Bronchial epithelial cell (primary cell): ENCODE measurements at regions not wholly inside any gene's neighbourhood (a gene's known extent, or its start where the extent isn't known, plus 50 kb on each side); places are given as distances from the start of the nearest gene placed in this dataset.
A peak's percentile ranks its signal among the peaks of the same experiment; 100 is the strongest.

Source experiments
- DNase-seq: peaks from one replicate; pipeline ENCODE4 v3.0.0-alpha.2; 2010; ENCODE audit warnings: low read depth
- FAIRE-seq: peaks from 2 replicates; lab custom pipeline; 2011; peaks lifted over from hg19 to GRCh38; lab: Jason Lieb, UNC
- H3K27me3 ChIP-seq: 2 replicates; pipeline ENCODE4 v1.5.1; 2011; ENCODE audit warnings: low read length; ENCODE audit not compliant: control insufficient read depth, insufficient read depth
- H3K36me3 ChIP-seq: 2 replicates; pipeline ENCODE4 v1.5.1; 2011; ENCODE audit warnings: low read length; ENCODE audit not compliant: control insufficient read depth, insufficient read depth
- H3K4me3 ChIP-seq: 2 replicates; pipeline ENCODE4 v1.5.1; 2011; ENCODE audit warnings: mild to moderate bottlenecking, low read depth, low read length, control low read depth
- CTCF ChIP-seq: IDR thresholded peaks from 2 replicates; pipeline ENCODE4 v1.5.1; 2011; ENCODE audit warnings: mild to moderate bottlenecking, moderate library complexity, low read length, control low read depth, inconsistent platforms; ENCODE audit not compliant: insufficient read depth, severe bottlenecking

DNA sequence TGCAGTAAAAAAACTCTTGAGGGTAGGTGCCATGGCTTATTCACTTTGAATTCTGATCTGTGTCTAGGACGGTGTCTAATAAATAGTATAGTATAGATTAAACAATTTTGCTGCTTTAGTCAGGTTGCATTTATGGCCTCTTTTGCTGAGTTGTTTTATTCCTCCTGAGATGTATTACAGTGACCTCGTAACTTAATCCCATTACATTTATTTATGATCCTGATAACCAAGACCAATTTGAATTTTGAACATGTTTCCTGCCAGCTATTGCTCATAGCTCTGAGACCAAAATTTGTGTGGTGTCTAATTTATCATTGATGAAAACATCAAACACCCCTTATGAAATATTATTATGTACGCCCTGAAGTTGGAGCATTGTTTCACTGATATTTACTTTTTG, 381.9 kb upstream of the SEMA3C start:
- no peaks in the 10 kb centered on the region for H3K27me3 ChIP-seq
- H3K36me3 ChIP-seq, result no peaks in the 10 kb centered on the region
- no peak overlapping the region for H3K4me3 ChIP-seq
- FAIRE-seq (no peak), DNase-seq (no peak)
- TF ChIP-seq CTCF, result no peak

- no peaks in the 10 kb centered on the region for H3K36me3 ChIP-seq
- TF ChIP-seq CTCF, result no peak
- DNase-seq (peak; percentile 37), FAIRE-seq (no peak)
- H3K27me3 ChIP-seq, result no peaks in the 10 kb centered on the region
- H3K4me3 ChIP-seq, result no peak overlapping the region
Measured at GRCh38 chr7:81299711-81300110, 380.9 kb upstream of the SEMA3C start.

DNA sequence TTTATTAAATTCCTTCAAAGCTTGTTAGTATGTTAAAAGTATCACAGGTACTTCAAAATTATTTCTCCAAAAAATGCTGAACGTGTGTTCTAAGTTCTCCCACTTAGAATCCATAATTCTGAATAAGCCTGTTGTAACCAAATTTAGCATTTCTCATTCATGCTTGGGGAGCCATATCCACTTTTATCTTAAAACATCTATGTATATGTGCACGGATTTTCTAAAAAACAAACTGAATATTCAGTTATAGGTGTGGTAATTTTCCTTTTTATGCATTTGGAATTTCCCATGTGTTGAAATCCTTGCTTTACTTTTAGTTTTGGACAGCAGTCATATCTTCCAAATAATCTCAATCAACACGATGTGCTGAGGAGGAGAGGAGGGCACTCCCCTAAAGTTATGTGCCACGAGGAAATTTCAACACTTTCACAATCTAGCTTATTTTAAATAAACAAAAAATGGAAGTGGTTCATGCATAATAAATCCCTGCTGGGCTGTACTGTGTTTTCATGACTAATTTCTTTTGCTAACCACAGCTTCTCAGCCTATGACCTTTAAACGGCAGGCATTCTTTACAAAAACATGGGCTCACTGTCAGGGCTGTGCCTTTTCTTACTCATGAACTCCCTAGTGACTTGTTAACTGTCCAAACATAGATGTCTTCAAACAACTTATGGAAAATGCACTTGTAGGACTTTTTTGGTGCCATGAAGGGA, 380.3 kb upstream of the SEMA3C start:
- H3K36me3 ChIP-seq, result no peaks in the 10 kb centered on the region
- no peaks in the 10 kb centered on the region for H3K27me3 ChIP-seq
- peak; percentile 94 for FAIRE-seq
- DNase-seq, result peak; percentile 95
- no peak for TF ChIP-seq CTCF
- no peak overlapping the region for H3K4me3 ChIP-seq

- no peak for TF ChIP-seq CTCF
- H3K4me3 ChIP-seq, result no peak overlapping the region
- no peak for DNase-seq
- H3K36me3 ChIP-seq, result no peaks in the 10 kb centered on the region
- FAIRE-seq, result no peak
- no peaks in the 10 kb centered on the region for H3K27me3 ChIP-seq
Measured at GRCh38 chr7:81297317-81297716, 378.5 kb upstream of the SEMA3C start.

DNA sequence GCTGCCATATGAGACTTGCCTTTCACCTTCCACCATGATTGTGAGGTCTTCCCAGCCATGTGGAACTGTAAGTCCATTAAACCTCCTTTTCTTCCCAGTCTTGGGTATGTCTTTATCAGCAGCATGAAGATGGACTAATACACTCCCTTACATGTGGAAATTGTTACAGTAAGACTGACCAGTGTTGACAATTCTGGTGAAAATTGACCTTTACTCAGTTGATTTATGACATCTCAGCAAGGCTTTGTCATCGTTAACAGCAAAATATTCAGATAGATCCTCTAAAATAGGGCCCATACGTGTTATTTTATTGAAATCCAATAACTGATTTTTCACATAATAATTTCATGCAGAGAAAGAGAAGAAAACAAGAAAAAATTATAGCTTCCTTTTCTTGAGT, 377.9 kb upstream of the SEMA3C start:
- DNase-seq, result no peak
- FAIRE-seq, result no peak
- TF ChIP-seq CTCF, result no peak
- no peak overlapping the region for H3K4me3 ChIP-seq
- H3K36me3 ChIP-seq, result no peaks in the 10 kb centered on the region
- H3K27me3 ChIP-seq, result no peaks in the 10 kb centered on the region
